Spinal cord (tissue), 9 donors: ENCODE measurements at regions not wholly inside any gene's neighbourhood (a gene's known extent, or its start where the extent isn't known, plus 50 kb on each side); places are given as distances from the start of the nearest gene placed in this dataset.
A peak's percentile ranks its signal among the peaks of the same experiment; 100 is the strongest.

Source experiments
- DNase-seq, 6 donors: peaks; one replicate each; pipeline versions ENCODE4 v3.0.0 to v3.0.0-alpha.2; 2013 to 2015; ENCODE audit warnings: low spot score in 6 of 6, low read depth in 4 of 6
- H3K27ac ChIP-seq: one replicate; pipeline ENCODE4 v1.5.1; 2013; ENCODE audit warnings: low read depth, low read length, control low read depth
- H3K27me3 ChIP-seq: one replicate; pipeline ENCODE4 v1.6.1; 2013; ENCODE audit warnings: low read length; ENCODE audit not compliant: control insufficient read depth, insufficient read depth
- H3K36me3 ChIP-seq: one replicate; pipeline ENCODE4 v1.6.1; 2013; ENCODE audit warnings: low read length; ENCODE audit not compliant: control insufficient read depth, insufficient read depth
- H3K4me1 ChIP-seq: one replicate; pipeline ENCODE4 v1.6.1; 2013; ENCODE audit warnings: low read length; ENCODE audit not compliant: control insufficient read depth, insufficient read depth
- H3K4me3 ChIP-seq: one replicate; pipeline ENCODE4 v1.5.1; 2013; ENCODE audit warnings: low read depth, low read length, control low read depth
- H3K9me3 ChIP-seq: one replicate; pipeline ENCODE4 v1.6.1; 2013; ENCODE audit warnings: low read length; ENCODE audit not compliant: control insufficient read depth, insufficient read depth
- WGBS: methylation state at CpG from one replicate; pipeline ENCODE4 v1.1.5; 2013; ENCODE audit warnings: missing lambda C conversion rate; ENCODE audit not compliant: insufficient coverage; 5-methylcytosine and 5-hydroxymethylcytosine counted together
- donor health status: healthy.

DNA sequence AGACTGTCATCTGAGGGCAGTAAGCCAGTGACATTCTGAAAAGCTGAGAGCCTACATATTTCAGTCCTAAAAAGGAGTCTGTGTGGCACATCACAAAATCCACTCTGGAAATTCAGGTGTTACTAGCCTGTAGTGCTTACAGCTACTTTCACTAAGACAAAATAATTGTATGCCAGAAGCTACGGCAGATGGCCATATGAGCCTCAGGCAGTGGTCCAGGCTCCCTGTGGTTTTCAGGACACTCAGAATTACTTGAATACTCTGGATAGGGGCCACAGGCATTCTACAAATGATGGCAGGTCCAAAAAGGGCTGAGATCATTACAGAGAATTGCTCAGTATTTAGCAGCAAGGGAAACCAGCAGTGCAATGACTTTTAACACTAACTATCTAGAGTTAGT, 527.1 kb downstream of the MRPL39 start:
- no peaks in the 10 kb centered on the region for H3K4me1 ChIP-seq
- no peaks in the 10 kb centered on the region for H3K27me3 ChIP-seq
- H3K27ac ChIP-seq: no peak overlapping the region
- DNase-seq: peak in 1 of 6 donors; percentile 35
- 70% methylated on average over 1 of the region's 1 CpG for WGBS
- no peaks in the 10 kb centered on the region for H3K36me3 ChIP-seq
- no peak overlapping the region for H3K4me3 ChIP-seq
- H3K9me3 ChIP-seq: no peaks in the 10 kb centered on the region

DNA sequence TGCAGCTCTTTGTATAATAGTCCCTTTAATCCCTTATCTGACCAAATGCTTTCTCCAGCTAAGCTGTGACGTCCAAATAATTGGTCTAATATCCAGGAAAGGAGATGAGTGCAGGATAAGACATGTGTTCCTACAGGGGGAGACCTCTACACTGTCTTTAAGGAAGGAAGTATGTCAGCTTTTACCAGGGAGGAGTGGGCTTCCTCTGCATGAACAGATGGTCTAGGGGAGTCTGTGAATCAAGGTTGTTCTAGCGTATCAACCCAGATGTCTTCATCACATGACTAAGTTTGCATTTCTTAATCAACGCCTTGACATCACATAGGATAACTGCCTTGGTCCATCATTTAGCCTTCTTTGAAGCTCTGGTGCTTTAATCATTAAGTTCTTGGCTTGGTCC, 528.2 kb downstream of the MRPL39 start:
- Histone ChIP-seq H3K36me3 (no peaks in the 10 kb centered on the region), H3K9me3 (no peaks in the 10 kb centered on the region), H3K27me3 (no peaks in the 10 kb centered on the region), H3K4me3 (no peak overlapping the region), H3K27ac (no peak overlapping the region), H3K4me1 (no peaks in the 10 kb centered on the region)
- WGBS: 69% methylated on average over 3 of the region's 3 CpGs
- no peak for DNase-seq

DNA sequence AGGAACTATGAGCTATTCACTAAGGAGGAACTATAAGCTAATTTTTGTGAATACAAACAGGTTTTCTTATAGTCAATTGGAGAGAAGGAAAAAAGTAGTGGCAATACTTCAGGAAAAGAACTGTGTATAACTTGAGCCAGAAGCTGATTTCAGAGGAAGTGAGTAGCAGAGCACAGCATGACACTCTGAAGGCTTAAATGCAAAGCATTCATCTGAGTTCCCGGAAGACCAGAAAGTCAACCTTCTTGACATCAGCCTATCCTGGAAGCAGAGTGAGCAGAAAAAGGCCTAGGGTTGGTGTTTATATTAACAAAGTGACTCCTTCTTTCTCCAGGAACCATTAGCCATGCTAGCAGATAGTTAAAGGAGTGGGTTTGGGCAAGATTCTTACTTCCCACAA, 545.2 kb downstream of the MRPL39 start:
- H3K4me3 ChIP-seq: no peak overlapping the region
- no peak overlapping the region for H3K27ac ChIP-seq
- no peaks in the 10 kb centered on the region for H3K27me3 ChIP-seq
- H3K36me3 ChIP-seq: no peaks in the 10 kb centered on the region
- WGBS: no CpG with 5 or more reads among the region's 1 CpG
- no peaks in the 10 kb centered on the region for H3K9me3 ChIP-seq
- H3K4me1 ChIP-seq: no peaks in the 10 kb centered on the region
- DNase-seq: peak in 1 of 6 donors; percentile 21

DNA sequence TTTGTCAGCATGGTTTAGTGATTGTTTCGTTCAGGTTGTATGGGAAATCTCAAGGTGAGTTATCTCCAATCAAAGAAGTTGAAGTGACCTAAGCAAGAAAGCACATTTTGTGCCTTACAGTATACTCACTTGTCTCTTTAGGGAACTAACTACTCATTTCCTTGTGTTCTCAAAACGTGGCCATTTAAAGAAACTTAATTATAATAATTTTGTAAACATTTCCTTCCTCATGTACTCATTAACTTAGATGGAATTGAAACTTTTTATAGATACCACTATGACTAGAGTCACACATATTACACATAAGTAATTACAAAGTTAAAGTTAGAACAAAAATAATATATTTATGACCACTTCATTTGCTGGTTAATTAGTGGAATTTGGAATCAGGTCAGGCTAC, 552.6 kb downstream of the MRPL39 start:
- Histone ChIP-seq H3K4me3 (no peak overlapping the region), H3K27me3 (no peaks in the 10 kb centered on the region), H3K27ac (no peak overlapping the region), H3K4me1 (no peaks in the 10 kb centered on the region), H3K9me3 (no peaks in the 10 kb centered on the region), H3K36me3 (no peaks in the 10 kb centered on the region)
- DNase-seq: no peak
- no CpG with 5 or more reads among the region's 2 CpGs for WGBS

DNA sequence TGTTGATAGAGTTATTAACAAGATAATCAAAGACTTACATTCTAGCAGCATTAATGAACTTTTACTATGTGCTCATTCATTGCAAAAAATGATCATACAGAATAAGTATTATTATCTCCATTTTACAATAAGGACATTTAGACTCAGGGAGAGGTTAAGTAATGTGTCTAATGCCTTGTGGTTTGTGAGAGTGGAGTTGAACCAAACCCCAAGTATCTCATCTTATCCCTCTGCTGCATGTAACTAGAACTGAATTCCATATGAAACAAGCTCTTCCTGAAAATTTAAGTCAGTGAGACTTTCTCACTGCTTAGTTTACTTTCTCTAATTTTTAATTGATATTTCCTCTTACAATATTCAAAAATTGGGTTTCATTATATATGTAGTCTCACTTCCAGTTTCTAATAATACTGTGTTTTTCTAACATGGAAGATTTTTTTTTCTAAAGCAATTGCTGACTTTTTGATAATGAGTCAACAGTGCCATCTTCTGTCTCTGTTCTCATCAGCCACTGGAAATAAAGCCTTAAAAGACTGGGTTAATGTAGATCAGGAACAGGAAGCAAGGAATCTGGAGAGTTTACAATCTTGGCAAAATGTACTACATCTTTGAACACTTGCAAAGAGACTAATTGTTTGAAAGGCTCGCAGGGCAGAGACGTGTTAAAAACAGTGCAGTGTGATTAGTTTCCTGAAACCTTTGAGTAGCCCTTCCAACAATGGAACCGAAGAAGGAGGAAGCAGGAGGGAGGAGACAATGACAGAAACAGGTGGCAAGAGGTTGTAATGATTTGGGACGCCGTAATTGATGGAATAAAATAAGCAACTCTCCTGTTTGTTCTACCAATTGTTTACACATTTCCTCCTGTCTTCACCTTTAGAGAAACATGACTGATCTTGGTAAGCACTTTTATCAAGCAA, 567.6 kb downstream of the MRPL39 start:
- Histone ChIP-seq H3K4me1 (no peaks in the 10 kb centered on the region), H3K27me3 (no peaks in the 10 kb centered on the region), H3K9me3 (no peaks in the 10 kb centered on the region), H3K4me3 (peak overlapping the region; percentile 37), H3K36me3 (no peaks in the 10 kb centered on the region), H3K27ac (no peak overlapping the region)
- DNase-seq: peak; percentile 47 to 96 (median 67)
- 0% methylated on average over 3 of the region's 5 CpGs for WGBS

DNA sequence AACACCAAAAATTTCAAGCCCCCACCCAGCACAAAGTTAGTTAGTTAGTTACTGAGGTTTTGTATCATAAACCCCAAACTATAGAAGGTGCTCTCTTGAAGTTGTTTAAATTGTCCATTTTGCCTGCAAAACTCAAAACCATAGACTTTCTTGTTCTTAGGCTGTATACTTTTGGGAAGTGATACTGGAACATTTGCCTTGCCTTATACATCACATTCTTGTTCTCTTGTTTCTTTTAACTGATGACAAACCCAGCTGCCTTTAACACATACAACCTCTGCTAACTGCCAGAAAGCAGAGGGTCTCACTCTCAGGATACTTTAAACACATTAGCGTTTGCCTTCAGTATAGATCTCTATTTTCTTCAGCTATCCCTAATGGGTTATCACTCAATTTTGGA, 570.5 kb downstream of the MRPL39 start:
- H3K36me3 ChIP-seq: no peaks in the 10 kb centered on the region
- no peak for DNase-seq
- no peaks in the 10 kb centered on the region for H3K9me3 ChIP-seq
- H3K27me3 ChIP-seq: no peaks in the 10 kb centered on the region
- WGBS: 100% methylated on average over 1 of the region's 1 CpG
- no peaks in the 10 kb centered on the region for H3K4me1 ChIP-seq
- no peak overlapping the region for H3K27ac ChIP-seq
- no peak overlapping the region for H3K4me3 ChIP-seq

DNA sequence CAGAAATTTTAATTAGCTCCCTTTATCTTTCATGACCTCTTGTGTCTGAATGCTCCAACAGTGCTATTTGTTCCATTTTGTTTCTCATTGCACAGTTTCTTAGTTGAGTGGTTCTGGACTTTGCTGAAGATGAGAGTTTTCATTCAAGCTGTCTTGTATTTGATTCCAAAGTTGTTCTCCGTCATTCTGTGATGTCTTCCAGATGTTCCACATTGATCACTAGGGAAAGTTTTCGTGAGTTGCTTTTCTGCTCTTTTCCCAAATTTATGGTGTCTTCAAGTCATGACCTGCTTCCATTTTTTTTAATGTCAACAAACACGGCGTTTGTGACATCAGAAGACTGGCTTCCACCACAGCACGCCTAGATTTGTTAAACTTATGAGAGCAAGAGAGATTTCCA, 575.5 kb downstream of the MRPL39 start:
- H3K27me3 ChIP-seq: no peaks in the 10 kb centered on the region
- no peaks in the 10 kb centered on the region for H3K9me3 ChIP-seq
- 90% methylated on average over 2 of the region's 5 CpGs for WGBS
- H3K4me1 ChIP-seq: no peaks in the 10 kb centered on the region
- no peak for DNase-seq
- H3K27ac ChIP-seq: no peak overlapping the region
- H3K36me3 ChIP-seq: no peaks in the 10 kb centered on the region
- H3K4me3 ChIP-seq: no peak overlapping the region

DNA sequence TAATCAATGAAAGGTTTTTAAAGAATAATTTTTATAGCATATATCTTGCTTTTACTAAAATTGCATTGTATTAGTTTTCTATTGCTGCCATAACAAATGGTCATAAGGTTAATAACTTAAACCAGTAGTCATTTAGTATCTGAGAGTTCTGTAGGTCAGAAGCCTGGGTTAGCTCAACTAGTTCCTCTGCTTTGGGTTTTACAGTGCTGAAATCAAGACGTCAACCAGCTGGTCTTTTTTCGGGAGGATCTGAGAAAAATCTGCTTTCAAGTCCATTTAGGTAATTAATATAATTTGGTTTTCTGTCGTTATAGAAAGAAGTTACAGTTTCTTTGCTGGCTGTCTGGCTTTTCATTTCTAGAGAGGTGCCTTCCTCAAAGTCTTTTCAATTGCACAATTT, 577.7 kb downstream of the MRPL39 start:
- no peaks in the 10 kb centered on the region for H3K4me1 ChIP-seq
- DNase-seq: no peak
- no peak overlapping the region for H3K4me3 ChIP-seq
- no peaks in the 10 kb centered on the region for H3K9me3 ChIP-seq
- H3K36me3 ChIP-seq: no peaks in the 10 kb centered on the region
- no peak overlapping the region for H3K27ac ChIP-seq
- WGBS: no CpG with 5 or more reads among the region's 3 CpGs
- no peaks in the 10 kb centered on the region for H3K27me3 ChIP-seq

DNA sequence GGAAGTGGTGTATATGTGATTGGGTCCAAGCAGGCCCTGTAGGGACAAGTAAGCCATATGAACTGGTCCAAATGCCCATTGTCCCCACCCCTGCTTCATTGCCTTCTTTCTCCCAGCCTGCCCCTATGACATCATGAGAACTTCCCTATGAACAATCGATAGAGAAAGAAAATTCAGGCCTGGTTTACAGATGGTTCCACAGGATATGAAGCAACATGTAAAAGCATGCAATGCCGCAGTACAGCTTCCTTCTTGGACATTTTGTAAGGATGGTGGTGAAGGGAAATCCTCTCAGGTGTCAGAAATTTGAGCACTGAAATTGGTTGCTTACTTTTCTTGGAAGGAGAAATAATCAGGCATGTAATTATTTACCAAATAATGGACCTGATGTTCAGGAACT, 581.7 kb downstream of the MRPL39 start:
- Histone ChIP-seq H3K36me3 (no peaks in the 10 kb centered on the region), H3K9me3 (no peaks in the 10 kb centered on the region), H3K4me1 (no peaks in the 10 kb centered on the region), H3K27ac (no peak overlapping the region), H3K4me3 (no peak overlapping the region), H3K27me3 (no peaks in the 10 kb centered on the region)
- 89% methylated on average over 2 of the region's 2 CpGs for WGBS
- DNase-seq: no peak

DNA sequence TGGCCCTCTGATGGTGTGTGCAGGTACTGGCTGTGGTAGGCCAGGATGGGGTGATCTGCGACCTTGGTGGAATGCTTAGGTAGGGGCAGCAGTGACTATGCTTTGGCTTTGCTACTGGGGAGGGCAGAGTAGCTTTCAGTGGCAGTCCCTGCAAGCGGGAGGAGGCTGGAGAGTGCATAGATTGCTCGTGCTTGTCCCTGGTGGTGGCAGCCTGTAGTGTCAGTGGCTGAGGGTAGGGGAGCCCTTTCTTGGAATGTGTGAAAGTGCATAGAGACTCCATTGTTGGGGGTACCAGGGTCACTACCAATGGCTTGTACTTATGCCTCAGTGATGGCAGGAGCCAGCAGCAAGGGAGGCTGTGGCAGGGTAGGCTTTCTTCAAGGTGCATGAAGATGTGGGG, 582.6 kb downstream of the MRPL39 start:
- no peak for DNase-seq
- 100% methylated on average over 3 of the region's 3 CpGs for WGBS
- H3K4me1 ChIP-seq: no peaks in the 10 kb centered on the region
- no peak overlapping the region for H3K27ac ChIP-seq
- no peaks in the 10 kb centered on the region for H3K27me3 ChIP-seq
- H3K4me3 ChIP-seq: no peak overlapping the region
- H3K9me3 ChIP-seq: no peaks in the 10 kb centered on the region
- no peaks in the 10 kb centered on the region for H3K36me3 ChIP-seq
